CD4-positive, CD25-positive, alpha-beta regulatory T cell (primary cell): ENCODE measurements at regions not wholly inside any gene's neighbourhood (a gene's known extent, or its start where the extent isn't known, plus 50 kb on each side); places are given as distances from the start of the nearest gene placed in this dataset.

Experiments used
- ATAC-seq, 2 donors: fragments of 150-1000 bp; cut with Tn5 transposase; one replicate each; pipeline ENCODE4 v1.10.0; 2021; ENCODE audit warnings: low read depth in 2 of 2, moderate number of reproducible peaks in 2 of 2, moderate library complexity in 1 of 2
- DNase-seq, 3 donors: peaks; one replicate each; pipeline versions ENCODE4 v3.0.0 to v3.0.0-alpha.2; 2012 to 2022; ENCODE audit warnings: mixed read lengths in 1 of 3
- H3K27ac ChIP-seq: one replicate; pipeline ENCODE4 v1.7.0; 2013; ENCODE audit warnings: mild to moderate bottlenecking, low read length; ENCODE audit not compliant: insufficient read depth, poor library complexity, severe bottlenecking
- H3K27me3 ChIP-seq: one replicate; pipeline ENCODE4 v1.7.0; 2013; ENCODE audit warnings: low read length; ENCODE audit not compliant: control insufficient read depth, insufficient read depth
- H3K36me3 ChIP-seq: one replicate; pipeline ENCODE4 v1.7.0; 2013; ENCODE audit warnings: mild to moderate bottlenecking, low read length, moderate library complexity; ENCODE audit not compliant: control insufficient read depth, insufficient read depth
- H3K4me1 ChIP-seq: 2 replicates; pipeline ENCODE4 v1.7.0; 2013; ENCODE audit warnings: mild to moderate bottlenecking, low read length; ENCODE audit not compliant: insufficient read depth, control insufficient read depth, poor library complexity, severe bottlenecking
- H3K4me3 ChIP-seq: one replicate; pipeline ENCODE4 v1.7.0; 2013; ENCODE audit warnings: low read depth, mild to moderate bottlenecking, low read length, moderate library complexity
- H3K9me3 ChIP-seq, 2 experiments: 1 replicate in 1 of 2; 2 replicates in 1 of 2; pipeline ENCODE4 v1.7.0; 2013; ENCODE audit warnings: low read length in 2 of 2, mild to moderate bottlenecking in 1 of 2, moderate library complexity in 1 of 2; ENCODE audit not compliant: control insufficient read depth in 2 of 2
- H3K27ac Mint-ChIP-seq, 3 donors: one replicate each; pipeline ENCODE4 v1.8.0; 2020 to 2022; ENCODE audit warnings: mild to moderate bottlenecking in 3 of 3, mixed read lengths in 3 of 3, moderate library complexity in 2 of 3
- H3K27me3 Mint-ChIP-seq: one replicate; pipeline ENCODE4 v1.8.0; 2022; ENCODE audit warnings: mild to moderate bottlenecking, mixed read lengths
- H3K36me3 Mint-ChIP-seq: one replicate; pipeline ENCODE4 v1.8.0; 2020; ENCODE audit warnings: mixed read lengths
- H3K4me1 Mint-ChIP-seq, 4 donors: one replicate each; pipeline ENCODE4 v1.8.0; 2020 to 2022; ENCODE audit warnings: mixed read lengths in 4 of 4, mild to moderate bottlenecking in 1 of 4
- H3K4me3 Mint-ChIP-seq, 4 donors: one replicate each; pipeline ENCODE4 v1.8.0; 2020 to 2022; ENCODE audit warnings: mild to moderate bottlenecking in 4 of 4, mixed read lengths in 4 of 4, moderate library complexity in 3 of 4
- H3K9me3 Mint-ChIP-seq, 7 donors: one replicate each; pipeline ENCODE4 v1.8.0; 2020 to 2022; ENCODE audit warnings: mixed read lengths in 7 of 7, mild to moderate bottlenecking in 3 of 7, moderate library complexity in 2 of 7

GRCh38 chr11:27757953-27758352 lies 57.7 kb upstream of the BDNF start:
- no peaks in the 10 kb centered on the region for H3K4me1 Mint-ChIP-seq

GRCh38 chr11:27754035-27755017 lies 54.1 kb upstream of the BDNF start:
- no peak overlapping the region for H3K4me3 Mint-ChIP-seq
- no peaks in the 10 kb centered on the region for H3K4me1 Mint-ChIP-seq
- no peaks in the 10 kb centered on the region for H3K27me3 Mint-ChIP-seq
- H3K27me3 ChIP-seq = no peaks in the 10 kb centered on the region
- peaks cover 1 to 10% (median 4%) of the 10 kb centered on the region in 7 donors for H3K9me3 Mint-ChIP-seq
- H3K36me3 ChIP-seq = no peaks in the 10 kb centered on the region
- DNase-seq (no peak), ATAC-seq (no peak)
- H3K27ac Mint-ChIP-seq = no peak overlapping the region
- H3K36me3 Mint-ChIP-seq = no peaks in the 10 kb centered on the region
- no peaks in the 10 kb centered on the region for H3K9me3 ChIP-seq
- no peak overlapping the region for H3K27ac ChIP-seq
- H3K4me1 ChIP-seq = no peaks in the 10 kb centered on the region
- no peak overlapping the region for H3K4me3 ChIP-seq

More at GRCh38 chr11:27757953-27758352, 57.7 kb upstream of the BDNF start:
- H3K4me3 Mint-ChIP-seq = no peak overlapping the region
- no peaks in the 10 kb centered on the region for H3K9me3 ChIP-seq
- DNase-seq (no peak), ATAC-seq (no peak)
- H3K27me3 ChIP-seq = no peaks in the 10 kb centered on the region
- H3K9me3 Mint-ChIP-seq = peaks cover 0 to 6% (median 4%) of the 10 kb centered on the region in 7 donors
- H3K27ac ChIP-seq = no peak overlapping the region
- H3K4me1 ChIP-seq = no peaks in the 10 kb centered on the region
- no peak overlapping the region for H3K27ac Mint-ChIP-seq
- no peaks in the 10 kb centered on the region for H3K36me3 ChIP-seq
- H3K36me3 Mint-ChIP-seq = no peaks in the 10 kb centered on the region
- no peaks in the 10 kb centered on the region for H3K27me3 Mint-ChIP-seq
- no peak overlapping the region for H3K4me3 ChIP-seq
